ENCODE measurements at regions not wholly inside any gene's neighbourhood (a gene's known extent, or its start where the extent isn't known, plus 50 kb on each side); places are given as distances from the start of the nearest gene placed in this dataset.

DNA sequence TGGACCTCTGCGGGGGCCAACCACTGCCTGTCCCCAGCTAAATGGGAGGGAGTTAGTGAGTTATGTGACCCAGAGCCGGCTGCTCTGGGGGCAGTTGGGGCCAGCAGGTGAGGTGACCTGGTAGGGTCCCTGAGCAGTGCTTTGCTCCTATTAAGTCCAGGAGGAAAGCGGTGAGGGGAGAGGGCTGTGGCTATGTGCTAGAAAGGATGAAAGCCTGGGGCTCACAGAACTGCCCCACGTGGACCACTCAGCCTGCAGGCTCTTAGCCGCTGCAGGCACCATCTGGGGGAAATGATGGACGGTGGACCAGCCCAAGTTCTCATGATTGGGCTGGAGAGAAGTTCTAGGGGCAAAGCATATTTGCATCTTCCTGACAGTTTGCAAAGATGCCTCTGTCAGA is 67.6 kb upstream of the ZNF536 start:
- H3K27ac ChIP-seq = no peak overlapping the region
- DNase-seq (ENCODE audit: low spot score in 2 of 2) = no peak

DNA sequence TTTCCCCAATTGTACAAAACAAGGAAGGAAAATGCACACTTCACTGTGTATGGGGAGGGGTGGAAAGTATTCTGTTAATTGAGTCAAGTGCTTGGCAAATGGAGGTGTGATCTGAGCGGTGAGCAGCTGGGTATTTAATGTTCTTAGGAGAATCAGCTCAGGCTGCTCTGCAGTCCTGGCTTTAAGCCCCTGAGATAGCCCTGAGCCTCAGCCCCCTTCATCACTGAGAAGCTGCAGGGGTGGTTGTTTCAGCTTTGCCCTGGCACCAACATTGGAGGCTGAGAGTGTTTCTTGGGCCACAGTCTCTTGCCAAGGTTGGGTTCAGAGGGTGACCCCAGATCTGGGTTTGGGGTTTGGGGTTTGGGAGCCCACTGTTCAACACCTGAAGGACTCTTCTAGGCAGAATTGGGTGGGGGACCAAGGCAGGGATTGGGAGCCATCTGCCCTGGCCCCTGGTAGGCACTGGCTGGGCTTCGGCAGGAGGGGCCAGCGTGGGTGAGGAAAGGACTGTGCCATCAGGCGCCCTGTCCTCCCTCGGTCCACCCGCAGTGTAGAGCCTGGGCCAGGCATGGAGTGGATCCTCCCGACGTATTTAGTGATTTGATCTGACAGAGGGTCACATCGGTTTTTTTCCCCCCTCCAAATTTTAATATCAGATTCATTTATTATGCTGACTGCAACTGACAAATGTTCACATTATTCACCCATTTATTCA is 66.7 kb upstream of the ZNF536 start:
- H3K4me3 ChIP-seq = no peak overlapping the region
- DNase-seq (ENCODE audit: low spot score in 2 of 2) = no peak
- H3K27ac ChIP-seq = no peak overlapping the region
- H3K27me3 ChIP-seq = no peaks in the 10 kb centered on the region
- H3K4me1 ChIP-seq = no peaks in the 10 kb centered on the region
- intact Hi-C loops (cut with DNase I) = no loop called here
- no peaks in the 10 kb centered on the region for H3K9me3 ChIP-seq
- H3K36me3 ChIP-seq = no peaks in the 10 kb centered on the region
- TF ChIP-seq, protein P1, sequence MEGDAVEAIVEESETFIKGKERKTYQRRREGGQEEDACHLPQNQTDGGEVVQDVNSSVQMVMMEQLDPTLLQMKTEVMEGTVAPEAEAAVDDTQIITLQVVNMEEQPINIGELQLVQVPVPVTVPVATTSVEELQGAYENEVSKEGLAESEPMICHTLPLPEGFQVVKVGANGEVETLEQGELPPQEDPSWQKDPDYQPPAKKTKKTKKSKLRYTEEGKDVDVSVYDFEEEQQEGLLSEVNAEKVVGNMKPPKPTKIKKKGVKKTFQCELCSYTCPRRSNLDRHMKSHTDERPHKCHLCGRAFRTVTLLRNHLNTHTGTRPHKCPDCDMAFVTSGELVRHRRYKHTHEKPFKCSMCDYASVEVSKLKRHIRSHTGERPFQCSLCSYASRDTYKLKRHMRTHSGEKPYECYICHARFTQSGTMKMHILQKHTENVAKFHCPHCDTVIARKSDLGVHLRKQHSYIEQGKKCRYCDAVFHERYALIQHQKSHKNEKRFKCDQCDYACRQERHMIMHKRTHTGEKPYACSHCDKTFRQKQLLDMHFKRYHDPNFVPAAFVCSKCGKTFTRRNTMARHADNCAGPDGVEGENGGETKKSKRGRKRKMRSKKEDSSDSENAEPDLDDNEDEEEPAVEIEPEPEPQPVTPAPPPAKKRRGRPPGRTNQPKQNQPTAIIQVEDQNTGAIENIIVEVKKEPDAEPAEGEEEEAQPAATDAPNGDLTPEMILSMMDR (IDR thresholded peaks at IDR 0.05) = no peak

More for the DNA sequence above, 67.6 kb upstream of the ZNF536 start:
- TF ChIP-seq, protein P1 (IDR thresholded peaks at IDR 0.05) = no peak
- intact Hi-C loops (cut with DNase I) = no loop called here
- H3K4me1 ChIP-seq = no peaks in the 10 kb centered on the region
- no peak overlapping the region for H3K4me3 ChIP-seq
- no peaks in the 10 kb centered on the region for H3K9me3 ChIP-seq
- H3K27me3 ChIP-seq = no peaks in the 10 kb centered on the region
- H3K36me3 ChIP-seq = no peaks in the 10 kb centered on the region

DNA sequence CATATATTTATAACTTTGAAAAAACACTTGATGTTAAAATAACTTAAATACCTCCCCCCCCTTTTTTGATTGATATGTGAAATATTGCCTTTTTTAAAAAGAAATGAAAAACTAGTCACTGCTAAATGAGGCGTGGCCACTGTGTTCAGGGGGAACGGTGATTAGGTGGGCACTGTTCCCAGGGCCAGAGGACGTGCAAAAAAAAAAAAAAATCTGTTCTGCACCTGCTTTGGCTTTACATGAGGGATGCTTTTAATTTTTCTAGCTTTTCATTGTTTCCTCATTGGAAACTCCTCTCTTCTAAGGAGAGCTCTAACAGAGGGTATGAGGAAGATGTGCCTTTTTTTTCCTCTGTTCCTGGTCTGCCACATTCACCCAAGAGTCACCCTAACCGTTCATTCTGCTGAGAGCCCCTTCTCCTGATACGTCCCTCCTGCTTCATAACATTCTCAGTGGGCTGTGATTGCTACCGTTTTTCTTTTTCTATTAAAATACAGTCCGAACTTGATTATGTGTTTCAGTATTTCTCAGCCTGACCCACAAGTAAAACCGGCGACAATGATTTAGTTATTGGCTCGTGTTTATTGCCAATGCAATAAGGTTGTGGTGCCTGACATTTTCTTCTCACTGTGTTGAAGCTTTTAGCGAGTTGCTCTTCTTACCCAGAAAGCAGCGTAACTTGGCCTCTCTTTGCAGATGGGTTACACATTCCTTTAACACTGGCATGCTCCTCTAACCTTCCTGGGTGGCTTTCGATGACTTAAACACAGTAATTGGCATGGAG is 64.8 kb upstream of the ZNF536 start:
- Histone ChIP-seq H3K4me3 (no peak overlapping the region), H3K27ac (no peak overlapping the region), H3K27me3 (no peaks in the 10 kb centered on the region), H3K4me1 (no peaks in the 10 kb centered on the region), H3K9me3 (no peaks in the 10 kb centered on the region), H3K36me3 (no peaks in the 10 kb centered on the region)
- intact Hi-C loops (cut with DNase I) = no loop called here
- no peak for DNase-seq (ENCODE audit: low spot score in 2 of 2)
- TF ChIP-seq, protein P1 (IDR thresholded peaks at IDR 0.05) = no peak

DNA sequence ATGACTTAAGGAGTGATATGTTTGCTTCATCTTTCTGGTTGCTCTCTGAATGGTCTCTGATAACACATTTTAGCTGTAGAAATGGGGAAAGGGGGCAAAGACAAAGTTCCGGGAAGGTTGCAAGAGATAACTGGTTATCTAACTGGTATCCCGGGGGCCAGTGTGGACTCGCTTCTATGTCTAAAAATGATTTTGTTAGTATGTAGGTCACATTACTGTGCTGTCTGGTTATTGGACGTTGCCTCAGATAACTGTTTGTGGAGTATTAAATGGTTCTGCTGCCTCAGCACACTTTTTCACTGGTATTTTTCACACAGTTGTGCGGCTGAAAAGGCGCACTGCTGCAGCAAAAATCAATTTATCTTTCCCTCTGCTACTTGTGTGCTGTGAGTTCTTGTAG is 63.0 kb upstream of the ZNF536 start:
- Histone ChIP-seq H3K27me3 (no peaks in the 10 kb centered on the region), H3K36me3 (no peaks in the 10 kb centered on the region), H3K4me1 (no peaks in the 10 kb centered on the region), H3K4me3 (no peak overlapping the region), H3K9me3 (no peaks in the 10 kb centered on the region), H3K27ac (no peak overlapping the region)
- intact Hi-C loops (cut with DNase I) = no loop called here
- no peak for DNase-seq (ENCODE audit: low spot score in 2 of 2)
- TF ChIP-seq, protein P1 (IDR thresholded peaks at IDR 0.05) = no peak

DNA sequence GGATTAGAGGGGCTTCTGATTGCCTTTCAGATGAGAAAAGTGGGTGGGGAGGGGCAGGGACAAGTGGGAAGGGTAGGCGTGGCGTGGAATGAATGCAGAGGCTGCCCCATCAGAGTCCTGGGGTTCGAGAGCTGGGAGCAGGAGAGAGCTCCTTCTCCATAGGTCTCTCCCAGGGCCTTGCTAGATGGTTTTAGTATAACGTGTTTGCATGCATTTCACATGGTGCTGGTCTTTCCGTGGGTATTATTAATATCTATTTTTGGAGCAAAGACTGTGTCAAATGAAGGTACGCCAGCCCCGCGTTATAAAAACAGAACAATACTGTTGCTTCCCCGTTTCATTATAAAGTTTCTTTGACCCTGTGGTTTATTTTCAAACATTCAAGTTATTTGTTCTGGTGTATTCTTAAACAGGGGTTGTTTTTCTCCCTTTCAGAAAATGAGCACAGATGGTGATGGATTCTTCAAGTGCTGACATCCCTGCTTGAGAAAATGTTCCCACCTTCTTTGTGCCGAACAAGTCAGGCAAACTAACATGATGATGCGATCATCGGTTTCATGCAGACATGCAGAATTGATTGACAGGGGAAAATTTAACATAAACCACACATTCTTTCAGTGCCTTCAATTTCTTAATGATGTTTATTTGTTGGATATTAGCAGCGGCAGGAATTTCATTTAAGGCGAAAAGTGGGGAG is 62.1 kb upstream of the ZNF536 start:
- Histone ChIP-seq H3K4me3 (no peak overlapping the region), H3K9me3 (no peaks in the 10 kb centered on the region), H3K4me1 (no peaks in the 10 kb centered on the region), H3K36me3 (no peaks in the 10 kb centered on the region), H3K27ac (no peak overlapping the region), H3K27me3 (no peaks in the 10 kb centered on the region)
- no peak for DNase-seq (ENCODE audit: low spot score in 2 of 2)
- TF ChIP-seq, protein P1 (IDR thresholded peaks at IDR 0.05) = no peak
- intact Hi-C loops (cut with DNase I) = no loop called here
